ENCODE measurements at regions not wholly inside any gene's neighbourhood (a gene's known extent, or its start where the extent isn't known, plus 50 kb on each side); places are given as distances from the start of the nearest gene placed in this dataset.
"Not testable (repeated sequence)": the region's sequence is repeated elsewhere in the genome, so short reads cannot be mapped to it uniquely, and the experiment has no call there.

GRCh38 chr6:4252445-4252844 lies 117.1 kb upstream of the ECI2 start:
- not testable (repeated sequence) for TF ChIP-seq CTCF (IDR thresholded peaks at IDR 0.05; ENCODE audit: low read depth, low read length); EZH2phosphoT487 (IDR thresholded peaks at IDR 0.05; ENCODE audit: low read depth)
